ENCODE measurements at regions not wholly inside any gene's neighbourhood (a gene's known extent, or its start where the extent isn't known, plus 50 kb on each side); places are given as distances from the start of the nearest gene placed in this dataset.
"Not testable (repeated sequence)": the region's sequence is repeated elsewhere in the genome, so short reads cannot be mapped to it uniquely, and the experiment has no call there.

DNA sequence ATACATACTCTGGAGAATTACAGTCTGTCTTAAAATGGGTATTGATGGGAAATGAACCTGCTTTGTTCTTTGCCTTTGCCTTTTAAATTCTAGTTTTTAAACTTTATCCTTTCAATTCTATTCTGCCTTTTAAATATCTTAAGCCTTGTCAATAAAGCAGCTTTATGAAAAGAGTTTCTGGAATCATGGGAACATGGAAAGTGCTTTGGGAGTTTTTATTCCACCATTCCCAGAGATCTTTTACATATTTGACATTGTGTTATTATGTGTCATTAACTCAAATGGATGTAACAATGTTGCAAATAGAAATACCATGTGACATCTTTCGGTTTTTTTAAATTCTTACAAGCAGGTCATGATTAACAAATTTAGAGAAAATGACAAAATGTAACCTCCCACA, 555.7 kb upstream of the ANO3 start:
- DNase-seq = no peak

- no peak for DNase-seq
Measured at GRCh38 chr11:25777343-25777742, 554.6 kb upstream of the ANO3 start.

DNA sequence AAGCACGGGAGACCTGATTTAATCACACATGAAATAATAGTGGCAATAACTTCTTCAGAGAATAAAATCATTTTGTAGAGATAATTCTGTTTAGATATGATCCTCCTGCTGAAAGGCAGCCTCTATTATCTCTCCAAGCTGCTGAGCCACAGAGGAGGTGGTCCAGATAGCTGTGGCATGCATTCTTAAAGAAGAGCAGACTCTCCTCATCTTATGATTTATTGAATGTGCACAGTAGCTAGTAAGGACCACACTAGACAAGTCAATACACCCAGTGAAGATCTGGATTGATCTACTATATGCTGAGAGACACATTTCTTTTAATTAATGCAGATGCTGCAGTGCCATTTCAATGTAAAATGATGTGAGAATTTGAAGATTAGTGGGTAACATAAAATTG, 552.9 kb upstream of the ANO3 start:
- no peak for DNase-seq

DNA sequence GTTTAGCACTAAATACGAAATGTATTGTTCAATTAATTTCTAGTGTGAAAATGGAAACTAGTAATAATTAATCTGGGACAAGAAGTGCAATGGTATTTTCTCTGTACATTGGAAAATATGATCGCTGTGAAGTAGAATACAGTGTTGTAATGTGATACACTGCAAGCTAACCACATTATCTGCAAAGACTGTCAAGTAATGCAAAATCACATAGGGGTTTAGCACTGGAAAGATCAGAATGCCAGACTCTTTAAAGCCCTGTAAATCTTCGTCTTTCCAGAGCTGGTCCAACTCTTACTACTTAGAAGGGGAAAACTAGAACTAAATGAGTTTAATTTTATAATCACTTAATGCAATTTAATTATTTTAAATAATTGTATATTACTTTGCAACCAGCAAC, 544.5 kb upstream of the ANO3 start:
- DNase-seq = no peak

GRCh38 chr11:25790396-25790795, 541.5 kb upstream of the ANO3 start:
- no peak for DNase-seq

DNA sequence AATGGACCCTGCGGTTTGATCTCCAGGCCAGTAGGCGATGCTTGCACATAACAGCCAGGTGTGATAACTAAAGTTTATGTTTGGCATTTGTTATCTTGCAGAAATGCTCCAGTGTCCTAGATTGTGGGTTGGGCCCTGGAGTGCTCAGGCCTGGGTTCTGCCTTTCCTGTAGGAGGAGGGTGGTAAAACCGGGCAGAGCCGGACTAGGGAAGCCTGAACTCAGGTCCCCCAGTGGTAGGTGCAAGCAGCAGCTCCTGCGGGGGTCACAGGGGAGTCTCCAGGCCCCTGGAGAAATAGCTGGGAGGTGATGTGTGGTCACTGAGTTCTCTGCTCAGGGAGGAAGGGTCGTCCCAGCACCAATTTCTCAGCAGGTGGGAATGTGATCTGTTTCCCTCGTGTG, 538.3 kb upstream of the ANO3 start:
- DNase-seq = no peak

GRCh38 chr11:25794804-25795203, 537.1 kb upstream of the ANO3 start:
- no peak for DNase-seq

GRCh38 chr11:25816411-25816810, 515.5 kb upstream of the ANO3 start:
- no peak for DNase-seq

- no peak for DNase-seq
Measured at GRCh38 chr11:25824688-25825087, 507.2 kb upstream of the ANO3 start.

DNA sequence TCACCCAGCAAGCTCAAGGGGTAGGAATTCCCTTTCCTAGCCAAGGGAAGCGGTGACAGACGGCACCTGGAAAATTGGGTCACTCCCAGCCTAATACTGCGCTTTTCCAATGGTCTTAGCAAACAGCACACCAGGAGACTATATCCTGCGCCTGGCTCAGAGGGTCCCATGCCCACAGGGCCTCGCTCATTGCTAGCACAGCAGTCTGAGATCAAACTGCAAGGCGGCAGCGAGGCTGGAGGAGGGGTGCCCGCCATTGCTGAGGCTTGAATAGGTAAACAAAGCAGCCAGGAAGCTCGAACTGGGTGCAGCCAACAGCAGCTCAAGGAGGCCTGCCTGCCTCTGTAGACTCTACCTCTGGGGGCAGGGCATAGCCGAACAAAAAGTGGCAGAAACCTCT, 500.4 kb upstream of the ANO3 start:
- DNase-seq = not testable (repeated sequence)

GRCh38 chr11:25838918-25839625, 492.9 kb upstream of the ANO3 start:
- DNase-seq = no peak

- no peak for DNase-seq
Measured at GRCh38 chr11:25844811-25845210, 487.1 kb upstream of the ANO3 start.

DNA sequence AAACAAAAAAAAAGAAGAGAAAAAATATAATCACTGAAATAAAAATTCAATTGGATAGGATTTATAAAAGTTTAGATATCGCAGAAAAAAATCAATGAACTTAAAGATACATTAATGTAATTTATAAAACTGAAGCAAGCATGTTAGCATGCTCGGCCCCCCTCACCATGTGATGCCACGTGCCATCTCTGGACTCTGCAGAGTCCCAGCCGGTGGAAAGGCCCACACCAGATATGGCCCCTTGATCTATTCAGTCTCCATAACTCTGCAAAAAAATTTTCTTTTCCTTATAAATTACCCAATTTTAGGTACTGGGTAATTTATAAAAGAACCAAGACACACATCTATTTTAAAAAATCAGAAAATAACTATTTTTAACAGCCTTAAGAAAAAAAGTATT, 476.0 kb upstream of the ANO3 start:
- no peak for DNase-seq

DNA sequence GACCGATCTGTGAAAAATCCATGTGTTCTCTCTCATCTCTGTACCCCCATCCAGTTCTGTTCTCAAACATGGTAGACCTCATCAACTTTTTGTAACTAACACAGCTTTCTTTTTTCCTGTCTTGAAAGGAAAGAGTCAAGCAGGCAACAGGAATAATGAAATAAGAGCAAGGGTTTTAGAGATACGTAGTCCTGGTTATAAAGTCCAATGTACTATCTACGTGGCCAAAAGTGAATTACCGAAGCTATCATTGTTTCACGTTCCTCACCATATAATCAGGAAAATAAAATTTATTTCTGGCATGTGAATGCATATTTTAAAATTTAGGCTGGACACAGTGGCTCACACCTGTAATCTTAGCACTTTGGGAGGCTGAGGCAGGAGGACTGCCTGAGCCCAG, 472.2 kb upstream of the ANO3 start:
- no peak for DNase-seq

DNA sequence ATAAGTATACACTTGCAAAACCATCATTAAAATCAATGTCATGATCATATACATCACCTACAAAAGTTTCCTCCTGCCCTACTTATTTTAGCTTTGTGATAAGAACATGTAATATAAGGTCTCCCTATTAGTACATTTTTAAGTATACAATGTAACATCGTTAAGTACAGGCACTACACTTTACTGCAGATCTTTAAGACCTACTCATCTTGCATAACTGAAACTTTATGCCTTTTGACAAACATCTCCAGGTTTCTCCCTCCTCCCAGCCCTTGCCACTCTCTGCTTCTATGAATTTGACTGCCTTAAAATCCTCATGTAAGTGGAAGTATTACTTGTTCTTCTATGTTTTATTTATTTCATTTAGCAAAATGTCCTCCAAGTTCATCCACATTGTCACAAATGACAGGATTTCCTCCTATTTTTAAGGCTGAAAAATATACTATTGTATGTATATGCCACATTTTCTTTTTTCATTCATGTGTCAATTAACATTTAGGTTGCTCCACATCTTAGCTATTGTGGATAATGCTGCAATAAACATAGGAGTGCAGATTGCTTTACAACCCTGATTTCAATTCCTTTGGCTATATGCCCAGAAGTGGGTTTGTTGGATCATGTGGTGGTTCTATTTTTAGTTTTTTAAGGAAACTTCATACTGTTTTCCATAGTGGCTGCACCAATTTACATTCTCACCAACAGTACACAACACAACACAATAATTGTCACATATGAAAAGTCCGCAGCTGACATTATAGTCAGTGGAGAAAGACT, 471.1 kb upstream of the ANO3 start:
- no peak for DNase-seq

DNA sequence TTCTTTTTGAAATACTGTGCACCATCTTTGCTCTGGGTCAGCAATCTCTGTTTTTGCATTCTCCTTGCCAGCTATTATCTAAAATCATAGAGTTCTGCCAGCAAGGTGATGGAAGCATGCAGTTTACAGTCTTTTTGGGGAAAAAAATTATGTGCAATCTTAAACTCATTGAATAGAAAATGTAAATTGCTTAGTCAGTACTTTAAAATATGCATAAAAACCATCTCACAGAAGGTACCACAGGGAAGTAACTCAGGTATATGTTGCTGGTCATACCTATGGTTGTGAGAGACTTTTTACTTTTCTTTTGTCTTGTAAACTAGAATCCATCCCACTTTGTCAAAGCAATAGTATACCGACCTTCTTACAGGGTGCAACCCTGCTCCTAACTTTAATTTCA, 469.8 kb upstream of the ANO3 start:
- DNase-seq = no peak

GRCh38 chr11:25863986-25864385, 467.9 kb upstream of the ANO3 start:
- DNase-seq = no peak

- DNase-seq = no peak
Measured at GRCh38 chr11:25876456-25876965, 455.4 kb upstream of the ANO3 start.

DNA sequence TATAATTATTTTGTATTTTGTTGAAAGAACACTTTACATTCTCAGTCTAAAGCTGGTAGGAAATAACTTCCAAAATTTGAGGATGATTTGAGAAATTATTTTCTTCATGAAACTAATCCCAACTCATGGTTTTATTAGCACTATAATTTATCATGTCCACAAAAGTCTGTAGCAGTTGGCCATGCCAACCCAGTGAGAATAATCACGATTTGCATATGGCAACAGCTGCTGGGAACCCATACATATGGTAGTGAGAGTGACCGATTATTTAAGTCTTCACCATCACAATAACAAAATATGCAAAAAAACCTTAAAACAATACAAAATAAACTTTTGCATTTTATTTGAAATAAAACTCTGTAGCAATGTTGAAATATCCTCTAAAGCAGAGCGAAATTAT, 445.9 kb upstream of the ANO3 start:
- DNase-seq = no peak

- DNase-seq = no peak
Measured at GRCh38 chr11:25890626-25891260, 441.2 kb upstream of the ANO3 start.

GRCh38 chr11:25891960-25892359, 440.0 kb upstream of the ANO3 start:
- DNase-seq = no peak

GRCh38 chr11:25899617-25900160, 432.2 kb upstream of the ANO3 start:
- no peak for DNase-seq

DNA sequence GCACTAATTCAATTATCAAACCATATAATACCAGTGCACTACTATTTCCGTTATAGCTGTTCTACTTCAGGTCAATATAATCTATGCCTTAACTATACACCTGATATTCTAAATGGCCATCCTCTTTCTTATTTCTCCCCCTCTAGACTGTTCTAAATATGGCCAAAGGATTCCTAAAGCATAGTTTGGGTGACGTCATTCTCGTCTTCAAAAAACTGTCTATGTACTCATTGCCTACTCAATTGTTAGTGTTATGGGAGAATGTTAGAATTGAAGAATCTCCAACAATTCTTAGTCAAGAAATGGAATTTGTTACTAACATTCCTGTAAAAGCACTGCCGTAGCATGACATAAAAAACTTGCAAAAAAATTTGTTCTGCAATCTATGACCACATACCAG, 431.1 kb upstream of the ANO3 start:
- DNase-seq = no peak

GRCh38 chr11:25901415-25901814, 430.5 kb upstream of the ANO3 start:
- no peak for DNase-seq
